ENCODE measurements at regions not wholly inside any gene's neighbourhood (a gene's known extent, or its start where the extent isn't known, plus 50 kb on each side); places are given as distances from the start of the nearest gene placed in this dataset.

GRCh38 chr19:32196690-32197420 is 148.6 kb upstream of the ZNF507 start:
- no peak for DNase-seq

DNA sequence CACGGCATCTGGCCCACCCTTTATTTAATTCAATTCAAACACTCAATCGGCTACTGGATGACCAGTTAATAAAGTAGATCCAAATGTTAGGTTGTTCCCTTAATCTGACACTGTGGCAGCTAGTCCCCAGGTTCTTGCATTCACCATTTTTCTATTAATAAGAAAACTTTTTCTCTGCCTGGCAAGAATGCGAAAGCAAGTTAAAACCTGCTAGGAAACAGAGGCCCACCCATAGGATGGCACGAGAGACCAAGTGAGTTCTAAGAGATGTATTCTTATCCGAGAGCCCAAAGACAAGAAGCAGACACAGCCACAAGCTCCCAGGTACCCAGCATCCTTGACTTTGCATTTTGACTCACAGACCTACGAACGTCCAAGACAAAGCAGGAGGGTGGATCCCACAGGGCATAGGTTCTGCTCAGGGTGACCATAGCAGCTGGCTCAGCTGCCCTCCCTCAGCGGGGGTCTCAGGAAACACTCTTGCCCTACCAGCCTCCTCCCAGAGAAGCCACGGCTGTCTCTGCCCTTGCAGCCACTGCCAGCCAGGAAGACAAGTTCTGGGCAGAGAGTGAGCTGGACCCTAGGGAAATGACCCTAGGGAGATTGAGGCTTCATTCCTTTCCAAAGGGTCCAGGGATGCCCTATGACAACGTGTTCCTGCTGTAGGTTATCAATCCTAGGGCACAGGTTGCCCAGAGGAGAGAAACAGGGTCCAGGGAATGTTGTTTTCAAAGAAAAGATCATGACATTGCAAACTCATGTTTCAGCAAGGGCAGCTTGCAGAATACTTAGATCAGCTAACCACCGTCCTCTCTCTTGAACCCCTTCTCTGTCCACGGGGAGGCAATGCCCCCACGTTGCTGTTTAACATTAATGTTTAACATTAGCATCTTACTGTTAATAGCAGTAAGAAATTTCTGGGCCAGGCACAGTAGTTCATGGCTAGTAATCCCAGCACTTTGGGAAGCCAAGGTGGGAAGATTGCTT is 147.2 kb upstream of the ZNF507 start:
- no peak for DNase-seq

DNA sequence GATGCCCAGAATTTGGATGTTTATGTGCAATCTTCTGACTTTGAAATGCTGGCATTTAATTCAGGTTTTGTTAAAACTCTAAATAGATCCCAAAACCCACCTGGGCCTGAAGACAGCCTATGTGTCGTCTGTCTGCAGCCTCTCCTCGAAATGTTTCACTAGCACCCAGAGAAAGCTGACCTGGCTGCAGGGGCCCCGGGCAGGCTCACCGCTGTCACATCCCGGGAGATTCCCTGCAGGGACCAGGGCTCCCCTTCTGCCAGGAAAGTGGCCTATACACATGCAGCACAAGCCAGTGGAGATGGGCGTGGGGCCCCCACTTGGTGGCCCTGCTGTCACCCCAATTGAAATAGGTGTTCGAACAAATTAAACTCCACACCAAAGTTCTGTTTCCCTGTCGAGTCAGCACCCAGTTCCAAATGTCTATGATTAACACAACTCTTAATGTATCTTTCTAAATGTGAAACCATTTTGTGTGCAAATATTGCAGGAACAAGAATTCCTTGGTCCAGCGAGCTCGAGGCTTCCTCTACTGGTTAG is 145.8 kb upstream of the ZNF507 start:
- no peak for DNase-seq

DNA sequence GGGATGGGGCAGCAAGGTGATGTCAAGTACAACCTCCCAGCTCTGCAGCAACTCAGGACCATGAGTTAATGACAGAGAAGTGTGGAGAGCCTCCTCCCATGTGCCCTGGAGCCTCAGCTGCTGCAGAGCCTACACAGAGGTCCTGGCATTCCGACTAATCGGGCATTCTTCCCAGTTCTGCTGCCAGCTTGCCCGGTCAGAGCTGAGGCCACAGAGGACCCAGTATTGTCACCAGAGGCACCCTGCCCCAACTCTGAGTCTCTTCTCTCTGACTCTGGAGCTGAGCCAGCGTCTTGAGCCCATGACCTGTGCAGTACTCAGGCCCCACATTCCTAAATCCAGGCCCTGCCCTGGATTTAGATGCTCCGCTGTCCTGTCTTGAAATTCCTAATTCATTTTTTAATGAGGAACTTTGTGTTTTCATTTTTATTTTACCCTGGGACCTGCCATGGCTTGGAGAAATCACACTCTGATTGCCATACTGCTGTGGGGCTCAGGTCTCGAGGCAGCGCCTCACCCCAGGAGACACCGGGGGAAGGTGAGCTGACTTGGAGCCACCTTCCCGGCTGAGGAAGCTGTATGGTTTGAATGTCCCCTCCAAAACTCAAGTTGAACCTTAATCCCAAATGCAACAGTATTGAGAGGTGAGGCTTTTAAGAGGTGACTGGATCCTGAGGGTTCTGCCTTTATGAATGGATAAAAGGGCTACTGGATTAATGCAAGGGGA is 144.9 kb upstream of the ZNF507 start:
- DNase-seq = no peak

DNA sequence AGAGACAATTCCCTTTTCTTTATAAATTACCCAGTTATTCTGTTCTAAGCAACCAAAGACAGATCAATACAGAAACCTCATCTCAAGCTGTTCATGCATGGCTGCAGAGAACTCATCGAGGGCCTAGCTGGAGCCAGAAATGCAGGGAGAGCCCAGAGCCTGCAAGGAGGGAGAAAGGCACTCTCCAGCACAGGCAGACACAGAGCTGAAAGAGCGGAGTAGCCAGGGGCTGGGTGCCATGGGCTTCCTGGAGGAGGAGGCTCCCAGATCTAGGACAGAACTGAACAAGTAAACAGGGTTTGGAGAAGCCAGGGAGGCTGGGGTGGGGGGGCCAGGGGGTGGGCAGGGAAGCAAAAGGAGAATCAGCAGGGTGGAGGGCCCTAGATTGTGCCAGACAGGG is 144.2 kb upstream of the ZNF507 start:
- no peak for DNase-seq

GRCh38 chr19:32201636-32202051 is 143.8 kb upstream of the ZNF507 start:
- no peak for DNase-seq

DNA sequence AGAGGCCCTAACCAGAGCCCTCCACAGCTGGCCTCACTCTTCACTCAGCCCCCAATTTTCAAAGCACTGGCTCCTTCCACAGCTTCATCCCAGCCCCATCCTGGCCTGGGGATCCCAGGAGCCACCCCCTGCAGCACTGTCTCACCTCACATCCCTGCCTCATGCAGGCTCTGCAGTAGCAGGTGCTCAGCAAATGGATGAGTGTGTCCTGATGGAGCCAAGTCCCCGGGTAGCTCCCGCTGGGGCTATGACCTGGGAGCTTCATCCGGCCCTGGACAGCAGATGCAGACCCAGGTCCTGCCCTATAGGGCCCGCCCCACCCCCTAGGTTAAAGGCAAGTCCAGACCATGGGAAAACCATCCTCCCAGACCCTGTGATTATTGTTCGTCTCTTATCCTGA is 143.2 kb upstream of the ZNF507 start:
- DNase-seq = no peak

DNA sequence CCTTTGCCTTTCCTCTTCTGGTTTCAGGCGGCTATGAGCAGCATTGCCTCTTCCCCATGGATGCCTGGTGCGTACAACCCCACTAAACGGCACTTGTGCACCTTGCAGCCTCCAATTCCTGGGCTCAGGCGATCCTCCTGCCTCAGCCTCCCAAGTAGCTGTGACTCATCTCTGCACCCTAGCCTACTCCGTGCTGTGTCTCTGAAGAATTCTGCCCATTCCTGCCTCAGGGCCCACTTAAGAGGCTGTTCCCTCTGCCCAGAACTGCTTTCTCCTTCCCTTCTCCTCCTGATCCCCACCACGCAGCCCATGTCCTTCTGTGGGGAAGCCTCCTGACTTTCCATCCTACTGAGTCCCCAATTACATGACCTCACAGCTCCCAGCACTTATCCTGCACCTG is 142.2 kb upstream of the ZNF507 start:
- DNase-seq = no peak

- DNase-seq = no peak
These were observed 139.3 kb upstream of the ZNF507 start for GRCh38 chr19:32206065-32206464.

DNA sequence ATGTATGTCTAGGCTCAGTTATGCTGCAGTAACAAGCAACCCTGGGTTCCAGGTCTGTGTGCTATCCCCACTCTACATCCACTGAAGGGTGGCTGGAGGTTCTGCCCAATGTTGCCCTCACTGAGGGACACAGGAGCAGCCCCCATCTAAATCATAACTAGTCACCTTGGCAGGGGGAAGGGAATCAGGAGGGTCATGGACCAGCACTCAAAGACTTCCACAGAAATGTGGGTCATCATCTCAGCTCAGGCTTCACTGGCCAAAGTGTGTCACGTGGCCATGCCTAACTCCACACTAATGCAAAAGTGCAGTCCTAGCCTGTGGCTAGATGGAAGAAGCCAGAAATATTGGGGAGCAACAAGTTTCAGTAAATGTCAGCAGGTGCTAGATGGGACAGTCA is 137.3 kb upstream of the ZNF507 start:
- no peak for DNase-seq

GRCh38 chr19:32219392-32219791 is 126.0 kb upstream of the ZNF507 start:
- DNase-seq = no peak

DNA sequence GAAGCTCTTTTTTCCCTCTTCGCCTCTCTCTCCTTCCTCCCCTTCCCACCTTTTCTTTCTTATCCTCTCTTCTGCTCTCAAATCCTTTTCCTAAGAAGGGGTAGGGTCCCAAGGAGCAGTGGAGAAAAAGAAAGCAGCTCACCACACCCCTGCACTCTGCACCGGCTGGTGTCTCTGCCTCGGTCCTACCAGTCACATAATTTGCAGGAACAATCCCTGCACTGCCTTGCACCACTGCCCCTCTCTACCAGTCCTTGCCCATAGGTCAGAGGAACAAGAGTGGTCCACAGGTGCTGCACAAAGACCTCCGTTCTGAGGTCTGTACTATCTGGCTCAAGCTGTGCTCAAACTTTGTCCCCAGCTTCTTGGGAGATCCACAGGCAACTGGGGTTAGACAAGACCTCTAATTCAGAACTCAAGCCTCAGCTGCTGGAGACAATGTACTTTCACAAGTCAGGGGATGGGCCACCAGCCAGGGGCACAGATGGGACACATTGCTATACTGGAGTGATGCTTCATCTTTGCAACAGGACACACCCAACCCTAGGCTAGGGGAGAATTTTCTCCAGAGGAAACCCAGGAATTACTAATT is 125.4 kb upstream of the ZNF507 start:
- no peak for DNase-seq

GRCh38 chr19:32220951-32221350 is 124.5 kb upstream of the ZNF507 start:
- DNase-seq = no peak

DNA sequence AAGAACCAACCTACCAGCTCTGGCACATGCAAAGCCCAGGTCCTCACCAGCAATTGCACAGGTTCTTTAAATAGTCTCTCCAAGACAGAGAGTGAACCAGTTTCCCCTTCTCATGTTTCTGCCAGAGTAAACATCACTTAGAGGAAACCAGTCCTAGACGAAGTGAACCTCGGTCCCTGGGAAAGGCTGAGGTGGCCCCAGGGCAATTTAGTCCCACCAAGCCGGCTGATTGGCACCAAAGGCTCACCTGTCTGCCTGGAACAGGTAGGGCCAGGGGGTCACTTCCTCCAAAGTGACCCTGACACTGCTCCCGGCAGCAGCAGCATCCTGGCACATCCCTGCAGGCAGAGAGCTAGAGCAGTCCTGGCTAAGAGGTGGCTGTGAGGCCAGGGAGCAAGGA is 122.9 kb upstream of the ZNF507 start:
- DNase-seq = no peak

DNA sequence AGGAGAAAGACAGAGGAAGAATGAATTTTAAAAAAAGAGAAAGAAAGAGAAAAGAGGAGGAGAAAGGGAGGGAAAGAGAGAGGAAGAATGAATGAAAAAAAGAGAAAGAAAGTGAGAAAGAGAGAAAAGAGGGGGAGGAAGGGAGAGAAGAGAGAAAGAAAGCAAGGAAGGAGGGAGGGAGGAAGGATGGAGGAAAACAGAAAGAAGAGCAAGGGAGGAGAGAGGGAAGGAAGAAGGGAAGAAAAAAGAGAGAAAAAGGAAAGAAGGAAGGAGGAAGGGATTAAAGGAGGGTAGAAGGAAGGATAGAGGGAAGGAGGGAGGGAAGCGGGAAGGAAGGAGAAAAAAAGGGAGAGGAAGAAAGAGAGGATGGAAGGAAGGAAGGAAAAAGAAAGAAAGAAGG is 122.3 kb upstream of the ZNF507 start:
- no peak for DNase-seq

DNA sequence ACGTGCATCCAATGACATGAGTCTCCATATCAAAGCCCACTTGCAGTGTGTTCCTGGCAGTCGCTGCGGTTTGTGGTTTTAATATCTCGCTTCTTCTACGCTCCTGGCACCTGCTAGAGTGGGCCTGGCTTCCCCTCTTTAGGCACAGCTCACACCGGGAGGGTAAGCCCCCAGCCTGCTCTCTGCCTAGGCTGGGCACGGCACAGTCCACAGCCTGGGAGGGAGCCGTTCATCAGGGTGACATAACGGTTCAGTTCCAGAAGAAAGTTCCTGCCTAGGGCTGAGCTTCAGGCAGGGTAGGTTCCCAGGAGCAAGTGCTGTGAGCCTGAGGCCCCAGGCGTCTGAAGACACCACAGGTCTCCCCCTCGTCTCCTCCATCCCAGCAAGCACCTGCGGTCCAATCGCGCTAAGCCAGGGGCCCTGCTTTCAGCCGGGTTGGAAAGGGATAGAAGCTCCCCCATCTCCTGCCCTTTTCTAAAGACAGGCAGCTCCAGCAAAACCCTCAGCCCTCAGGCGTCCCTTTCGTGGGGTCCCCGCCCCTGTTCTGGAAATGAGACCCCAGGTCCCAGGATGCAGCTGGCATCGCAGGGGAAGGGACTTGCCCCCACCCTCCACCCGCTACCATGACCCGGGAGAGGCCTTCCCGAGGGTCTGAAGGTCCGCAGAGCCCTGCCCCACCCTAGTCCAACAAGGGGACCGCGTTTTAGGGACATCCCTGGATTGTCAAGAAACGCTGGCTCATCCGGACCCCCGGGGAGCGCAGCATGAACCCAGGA is 121.6 kb upstream of the ZNF507 start:
- DNase-seq = no peak

DNA sequence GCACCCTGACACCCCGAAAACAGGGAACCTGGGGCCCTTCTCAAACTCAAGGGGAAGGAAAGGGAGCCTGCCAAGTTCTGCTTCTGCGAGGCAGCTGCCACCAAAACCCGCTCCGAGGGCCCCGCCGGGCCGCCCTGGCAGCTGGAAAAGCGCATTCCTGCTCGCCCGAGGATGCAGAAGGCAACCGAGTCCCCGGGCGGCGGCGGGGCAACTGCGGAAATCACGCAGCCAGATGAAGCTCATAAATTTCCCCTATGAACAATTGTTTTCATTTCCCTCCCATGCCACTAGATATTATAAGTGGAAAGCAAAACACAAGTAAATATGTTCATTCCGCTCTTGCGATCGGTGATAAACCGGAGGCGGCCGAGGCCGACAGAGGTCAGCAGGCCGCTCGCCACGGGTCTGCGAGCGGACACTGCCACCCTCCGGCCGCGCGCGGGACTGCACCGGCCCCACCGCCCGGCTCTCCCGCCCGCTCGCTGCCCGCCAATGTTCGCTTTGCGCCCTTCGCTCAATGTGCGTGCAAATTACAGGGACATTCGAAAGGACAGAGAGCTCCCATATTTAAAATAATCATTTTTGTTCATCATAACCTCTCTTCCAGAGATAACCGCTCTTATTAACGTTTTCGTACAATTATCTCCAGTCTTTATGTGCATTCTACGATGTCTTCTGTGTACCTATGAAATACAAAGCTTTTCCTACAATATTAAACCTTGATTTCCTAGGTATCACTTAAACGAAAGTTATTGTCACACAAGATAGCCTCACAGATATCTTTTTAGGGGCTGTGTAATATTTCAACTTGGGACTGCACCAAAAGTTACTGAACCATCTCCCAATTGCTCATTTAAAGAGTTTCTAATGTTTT is 120.8 kb upstream of the ZNF507 start:
- DNase-seq = peak; percentile 52

- DNase-seq = no peak
These were observed 117.7 kb upstream of the ZNF507 start for GRCh38 chr19:32227561-32228165.

DNA sequence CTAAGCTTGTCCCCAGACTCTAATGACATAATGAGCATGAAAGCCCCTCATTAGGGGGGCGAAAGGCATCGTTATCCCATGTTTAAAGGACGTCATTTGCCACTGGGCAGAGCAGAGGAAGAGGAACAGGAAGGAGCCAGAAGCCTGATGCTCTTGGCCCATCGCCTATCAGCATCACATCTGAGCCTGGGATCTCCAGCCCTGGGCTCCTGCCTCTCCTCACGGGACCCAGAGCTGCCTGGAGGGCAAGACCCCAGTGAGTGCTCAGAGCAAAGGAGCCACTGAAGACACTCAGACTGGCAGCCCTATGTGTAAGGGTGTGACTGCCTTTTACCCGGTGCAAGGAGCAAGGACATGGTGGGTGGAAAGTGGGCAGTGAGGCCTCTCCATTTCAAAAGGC is 115.0 kb upstream of the ZNF507 start:
- DNase-seq = no peak

GRCh38 chr19:32231020-32231419 is 114.4 kb upstream of the ZNF507 start:
- no peak for DNase-seq

All from RPMI8226 (cell line).